Islet of Langerhans (tissue), 1 donor: ENCODE measurements at regions not wholly inside any gene's neighbourhood (a gene's known extent, or its start where the extent isn't known, plus 50 kb on each side); places are given as distances from the start of the nearest gene placed in this dataset.

Experiments used
- FAIRE-seq: peaks from one replicate; lab custom pipeline; 2011; peaks lifted over from hg19 to GRCh38; lab: Jason Lieb, UNC

- no peak for FAIRE-seq
These were observed 274.7 kb downstream of the NEDD1 start for GRCh38 chr12:97181571-97182265.

GRCh38 chr12:97182769-97183168 lies 275.7 kb downstream of the NEDD1 start:
- FAIRE-seq = no peak

GRCh38 chr12:97184127-97184773 lies 277.2 kb downstream of the NEDD1 start:
- FAIRE-seq = no peak

GRCh38 chr12:97185567-97185966 lies 277.0 kb upstream of the RMST start:
- no peak for FAIRE-seq

- no peak for FAIRE-seq
These were observed 268.1 kb upstream of the RMST start for GRCh38 chr12:97194546-97194945.

GRCh38 chr12:97200181-97200580 lies 262.4 kb upstream of the RMST start:
- FAIRE-seq = no peak

GRCh38 chr12:97203408-97203807 lies 259.2 kb upstream of the RMST start:
- FAIRE-seq = no peak

- FAIRE-seq = no peak
These were observed 252.6 kb upstream of the RMST start for GRCh38 chr12:97209997-97210396.

GRCh38 chr12:97211416-97211930 lies 251.1 kb upstream of the RMST start:
- no peak for FAIRE-seq

- peak; percentile 62 for FAIRE-seq
These were observed 245.8 kb upstream of the RMST start for GRCh38 chr12:97216848-97217247.

- no peak for FAIRE-seq
These were observed 240.2 kb upstream of the RMST start for GRCh38 chr12:97222391-97222790.

- FAIRE-seq = no peak
These were observed 239.2 kb upstream of the RMST start for GRCh38 chr12:97223419-97223818.

GRCh38 chr12:97229004-97229403 lies 233.6 kb upstream of the RMST start:
- no peak for FAIRE-seq

- no peak for FAIRE-seq
These were observed 227.5 kb upstream of the RMST start for GRCh38 chr12:97235102-97235501.

GRCh38 chr12:97246368-97246767 lies 216.2 kb upstream of the RMST start:
- no peak for FAIRE-seq

GRCh38 chr12:97250483-97250882 lies 212.1 kb upstream of the RMST start:
- FAIRE-seq = no peak

GRCh38 chr12:97257726-97258125 lies 204.9 kb upstream of the RMST start:
- no peak for FAIRE-seq

- no peak for FAIRE-seq
These were observed 203.5 kb upstream of the RMST start for GRCh38 chr12:97259098-97259497.

GRCh38 chr12:97260786-97261185 lies 201.8 kb upstream of the RMST start:
- no peak for FAIRE-seq

- no peak for FAIRE-seq
These were observed 195.4 kb upstream of the RMST start for GRCh38 chr12:97267166-97267565.

GRCh38 chr12:97267594-97268202 lies 194.9 kb upstream of the RMST start:
- no peak for FAIRE-seq

- no peak for FAIRE-seq
These were observed 190.1 kb upstream of the RMST start for GRCh38 chr12:97272471-97272870.

- FAIRE-seq = no peak
These were observed 188.2 kb upstream of the RMST start for GRCh38 chr12:97274386-97274785.

GRCh38 chr12:97275256-97275655 lies 187.3 kb upstream of the RMST start:
- FAIRE-seq = no peak
